ENCODE measurements at regions not wholly inside any gene's neighbourhood (a gene's known extent, or its start where the extent isn't known, plus 50 kb on each side); places are given as distances from the start of the nearest gene placed in this dataset.
A peak's percentile ranks its signal among the peaks of the same experiment; 100 is the strongest.

- 74% methylated on average over 3 of the region's 3 CpGs for WGBS (ENCODE audit: insufficient coverage, low coverage, low lambda C conversion rate, missing lambda C conversion rate)
- Histone ChIP-seq H3K36me3 (no peaks in the 10 kb centered on the region), H3K27ac (no peak overlapping the region)
Observed at GRCh38 chr2:76579911-76580310, 869.2 kb upstream of the GCFC2 start.

GRCh38 chr2:76572981-76573380, 862.3 kb upstream of the GCFC2 start:
- WGBS (ENCODE audit: insufficient coverage, low coverage, low lambda C conversion rate, missing lambda C conversion rate) = 59% methylated on average over 2 of the region's 2 CpGs
- ATAC-seq (no peak), DNase-seq (no peak)
- Histone ChIP-seq H3K27me3 (no peaks in the 10 kb centered on the region), H3K27ac (no peak overlapping the region), H3K9me3 (no peaks in the 10 kb centered on the region), H3K4me3 (no peak overlapping the region), H3K36me3 (no peaks in the 10 kb centered on the region), H3K4me1 (no peaks in the 10 kb centered on the region)
- TF ChIP-seq, protein P1, sequence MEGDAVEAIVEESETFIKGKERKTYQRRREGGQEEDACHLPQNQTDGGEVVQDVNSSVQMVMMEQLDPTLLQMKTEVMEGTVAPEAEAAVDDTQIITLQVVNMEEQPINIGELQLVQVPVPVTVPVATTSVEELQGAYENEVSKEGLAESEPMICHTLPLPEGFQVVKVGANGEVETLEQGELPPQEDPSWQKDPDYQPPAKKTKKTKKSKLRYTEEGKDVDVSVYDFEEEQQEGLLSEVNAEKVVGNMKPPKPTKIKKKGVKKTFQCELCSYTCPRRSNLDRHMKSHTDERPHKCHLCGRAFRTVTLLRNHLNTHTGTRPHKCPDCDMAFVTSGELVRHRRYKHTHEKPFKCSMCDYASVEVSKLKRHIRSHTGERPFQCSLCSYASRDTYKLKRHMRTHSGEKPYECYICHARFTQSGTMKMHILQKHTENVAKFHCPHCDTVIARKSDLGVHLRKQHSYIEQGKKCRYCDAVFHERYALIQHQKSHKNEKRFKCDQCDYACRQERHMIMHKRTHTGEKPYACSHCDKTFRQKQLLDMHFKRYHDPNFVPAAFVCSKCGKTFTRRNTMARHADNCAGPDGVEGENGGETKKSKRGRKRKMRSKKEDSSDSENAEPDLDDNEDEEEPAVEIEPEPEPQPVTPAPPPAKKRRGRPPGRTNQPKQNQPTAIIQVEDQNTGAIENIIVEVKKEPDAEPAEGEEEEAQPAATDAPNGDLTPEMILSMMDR (IDR thresholded peaks at IDR 0.05) = no peak
- TF ChIP-seq POLR2A (IDR thresholded peaks at IDR 0.05) = no peak
- intact Hi-C loops (cut with DNase I) = no loop called here

More at GRCh38 chr2:76579911-76580310, 869.2 kb upstream of the GCFC2 start:
- ATAC-seq (no peak), DNase-seq (no peak)
- Histone ChIP-seq H3K4me1 (no peaks in the 10 kb centered on the region), H3K4me3 (no peak overlapping the region), H3K27me3 (no peaks in the 10 kb centered on the region), H3K9me3 (no peaks in the 10 kb centered on the region)
- no peak for TF ChIP-seq POLR2A (IDR thresholded peaks at IDR 0.05)
- TF ChIP-seq, protein P1 (IDR thresholded peaks at IDR 0.05) = no peak
- intact Hi-C loops (cut with DNase I) = no loop called here

DNA sequence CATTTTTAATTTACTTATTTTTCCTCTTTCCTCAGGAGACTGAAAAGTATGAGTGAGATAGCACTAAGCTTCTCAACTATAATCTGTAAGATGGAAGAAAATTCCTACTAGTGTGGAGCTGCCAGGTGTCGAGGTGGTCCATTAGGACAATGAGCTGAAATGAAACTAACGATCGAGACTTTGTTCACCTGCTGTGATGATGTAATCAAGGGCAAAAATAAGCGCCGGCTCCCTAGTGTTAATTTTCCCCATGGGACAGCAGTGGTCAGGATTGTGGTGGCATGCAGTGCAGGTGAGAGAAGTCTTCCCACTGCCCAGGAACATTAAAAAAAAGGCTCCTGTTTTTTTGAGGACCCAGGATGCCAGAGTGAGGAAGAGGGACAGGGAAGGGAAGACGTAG, 859.1 kb upstream of the GCFC2 start:
- Histone ChIP-seq H3K36me3 (no peaks in the 10 kb centered on the region), H3K4me3 (no peak overlapping the region), H3K27ac (no peak overlapping the region), H3K4me1 (no peaks in the 10 kb centered on the region), H3K9me3 (no peaks in the 10 kb centered on the region), H3K27me3 (no peaks in the 10 kb centered on the region)
- TF ChIP-seq, protein P1 (IDR thresholded peaks at IDR 0.05) = no peak
- no peak for TF ChIP-seq POLR2A (IDR thresholded peaks at IDR 0.05)
- intact Hi-C loops (cut with DNase I) = no loop called here
- DNase-seq = no peak
- peak; percentile 50 to 89 (median 70) for ATAC-seq
- WGBS (ENCODE audit: insufficient coverage, low coverage, low lambda C conversion rate, missing lambda C conversion rate) = 35% methylated on average over 6 of the region's 6 CpGs

DNA sequence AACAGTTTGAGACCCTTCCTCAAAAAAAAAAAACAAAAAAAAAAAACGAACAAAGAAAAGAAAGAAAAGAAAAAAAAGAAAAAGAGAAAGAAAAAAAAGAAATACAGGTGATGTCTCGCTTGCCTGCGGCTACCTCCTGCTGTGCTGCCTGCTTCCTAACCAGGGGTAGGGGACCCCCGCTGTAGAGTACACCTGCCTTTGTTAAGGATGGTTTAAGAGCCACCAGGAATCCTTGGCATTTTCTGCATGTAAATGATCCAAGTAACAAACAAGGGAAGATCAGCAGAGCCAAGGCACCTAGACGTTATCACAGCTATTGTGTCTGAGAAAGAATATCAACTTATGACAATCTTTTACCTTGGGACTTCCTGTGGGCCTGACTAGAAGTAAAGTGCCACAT, 856.8 kb upstream of the GCFC2 start:
- DNase-seq (no peak), ATAC-seq (no peak)
- Histone ChIP-seq H3K36me3 (no peaks in the 10 kb centered on the region), H3K4me3 (no peak overlapping the region), H3K27ac (no peak overlapping the region), H3K27me3 (no peaks in the 10 kb centered on the region), H3K9me3 (no peaks in the 10 kb centered on the region), H3K4me1 (no peaks in the 10 kb centered on the region)
- no peak for TF ChIP-seq POLR2A (IDR thresholded peaks at IDR 0.05)
- TF ChIP-seq, protein P1 (IDR thresholded peaks at IDR 0.05) = no peak
- 66% methylated on average over 5 of the region's 5 CpGs for WGBS (ENCODE audit: insufficient coverage, low coverage, low lambda C conversion rate, missing lambda C conversion rate)
- intact Hi-C loops (cut with DNase I) = no loop called here

GRCh38 chr2:76564734-76565133, 854.0 kb upstream of the GCFC2 start:
- Histone ChIP-seq H3K4me1 (no peaks in the 10 kb centered on the region), H3K4me3 (no peak overlapping the region), H3K36me3 (no peaks in the 10 kb centered on the region), H3K27ac (peak overlapping the region in 1 of 3 donors; percentile 41), H3K27me3 (no peaks in the 10 kb centered on the region), H3K9me3 (no peaks in the 10 kb centered on the region)
- DNase-seq (no peak), ATAC-seq (peak; percentile 47 to 82 (median 72))
- intact Hi-C loops (cut with DNase I) = no loop called here
- TF ChIP-seq, protein P1 (IDR thresholded peaks at IDR 0.05) = no peak
- no peak for TF ChIP-seq POLR2A (IDR thresholded peaks at IDR 0.05)
- 30% methylated on average over 2 of the region's 2 CpGs for WGBS (ENCODE audit: insufficient coverage, low coverage, low lambda C conversion rate, missing lambda C conversion rate)

All from right lobe of liver (tissue), 6 donors.